Daoy (cell line): ENCODE measurements at regions not wholly inside any gene's neighbourhood (a gene's known extent, or its start where the extent isn't known, plus 50 kb on each side); places are given as distances from the start of the nearest gene placed in this dataset.
"Not testable (repeated sequence)": the region's sequence is repeated elsewhere in the genome, so short reads cannot be mapped to it uniquely, and the experiment has no call there.

Source experiments
- DNase-seq: peaks from one replicate; pipeline ENCODE4 v3.0.0-alpha.2; 2015; ENCODE audit warnings: low read depth

DNA sequence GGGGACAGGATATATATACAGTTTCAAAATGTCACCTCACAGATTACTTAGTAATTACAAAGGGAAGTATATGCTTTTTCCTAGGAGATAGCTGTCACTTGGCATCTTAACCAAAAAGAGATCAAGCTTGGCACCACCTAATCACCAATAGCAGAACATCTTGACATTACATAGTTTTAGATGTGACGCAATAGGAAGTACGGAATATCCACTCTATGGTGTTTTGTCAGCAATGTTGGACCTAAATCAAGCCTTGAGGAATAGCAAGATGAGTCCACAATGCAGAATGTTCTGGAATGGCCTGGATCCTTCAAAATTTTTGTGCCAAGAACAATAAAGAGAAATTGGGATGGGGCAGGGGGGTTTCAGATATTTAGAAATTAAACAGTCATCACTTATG is 1488.2 kb downstream of the FSTL5 start:
- DNase-seq = no peak

DNA sequence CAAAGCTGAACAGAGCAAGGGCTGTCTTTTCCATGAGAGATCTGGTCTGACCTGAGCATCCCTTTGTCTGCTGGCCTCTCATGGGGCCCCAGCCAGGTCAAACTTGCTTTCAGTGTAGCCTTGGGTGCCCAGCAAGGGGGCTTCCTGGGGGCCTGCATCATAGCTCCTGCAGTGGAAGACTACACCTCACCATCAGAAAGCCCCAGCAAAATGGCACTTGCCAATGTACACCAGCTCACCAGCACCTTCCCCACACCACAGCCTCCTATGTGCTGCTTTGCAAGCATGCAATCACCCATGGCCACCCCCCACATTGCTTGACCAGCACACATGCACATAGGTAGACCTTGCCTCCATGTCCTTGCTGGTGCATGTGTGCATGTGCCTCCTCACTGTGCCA is 1478.1 kb downstream of the FSTL5 start:
- no peak for DNase-seq

DNA sequence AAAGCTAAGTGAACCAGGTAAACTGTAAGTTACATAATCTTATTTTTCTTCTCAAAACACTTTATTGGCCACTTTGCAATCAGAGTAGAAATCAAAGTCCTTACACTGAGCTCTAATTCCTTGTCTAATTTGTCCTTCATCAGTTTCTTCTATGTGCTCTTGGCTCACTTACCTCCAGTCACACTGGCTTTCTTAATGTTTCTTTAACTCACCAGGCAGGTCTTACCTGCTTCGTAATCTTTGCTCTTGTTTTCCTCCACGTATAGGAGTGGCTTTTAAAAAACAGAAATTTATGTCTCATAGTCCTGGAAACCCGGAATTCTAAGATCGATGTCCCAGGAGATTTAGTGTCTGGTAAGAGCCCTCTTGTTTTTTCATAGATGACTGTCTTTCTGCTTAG is 1462.1 kb downstream of the FSTL5 start:
- no peak for DNase-seq

DNA sequence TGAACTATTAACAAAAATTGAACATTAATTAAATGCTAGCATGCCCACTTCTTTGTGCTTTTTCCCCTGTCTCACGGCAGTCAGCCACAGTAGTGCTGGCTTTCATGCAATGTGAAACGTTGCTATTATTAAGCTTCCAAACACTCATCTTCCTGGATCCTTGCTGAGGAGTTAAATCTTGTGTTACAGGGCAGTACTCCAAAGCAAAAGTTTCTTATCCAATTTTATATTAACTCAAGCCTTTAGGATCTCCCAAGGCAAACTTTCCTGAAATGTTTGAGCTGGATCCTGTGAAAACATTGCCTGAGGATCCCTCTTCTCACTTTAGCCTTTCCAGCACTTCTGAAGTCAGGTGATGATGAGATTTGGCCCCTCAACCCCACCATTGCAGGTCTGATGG is 1454.8 kb downstream of the FSTL5 start:
- no peak for DNase-seq

DNA sequence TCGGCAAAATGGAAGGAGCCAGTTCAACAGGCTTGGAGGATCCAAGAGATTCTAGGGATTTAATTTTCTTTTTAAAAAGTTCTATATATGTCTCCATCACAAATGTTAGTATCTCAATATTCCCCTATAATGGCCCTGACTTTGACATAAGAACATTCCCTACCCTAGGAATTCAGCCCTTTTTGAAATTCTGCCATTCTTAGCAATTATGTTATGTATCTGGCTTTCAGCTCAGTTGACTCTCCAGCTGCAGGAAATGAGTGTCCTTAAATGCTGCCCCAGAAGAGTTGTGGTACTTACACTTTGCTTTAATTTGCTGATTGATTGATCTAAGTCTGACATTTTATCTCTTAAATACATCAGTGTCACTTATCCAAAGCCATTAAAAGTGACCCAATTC is 1454.3 kb downstream of the FSTL5 start:
- DNase-seq = no peak

DNA sequence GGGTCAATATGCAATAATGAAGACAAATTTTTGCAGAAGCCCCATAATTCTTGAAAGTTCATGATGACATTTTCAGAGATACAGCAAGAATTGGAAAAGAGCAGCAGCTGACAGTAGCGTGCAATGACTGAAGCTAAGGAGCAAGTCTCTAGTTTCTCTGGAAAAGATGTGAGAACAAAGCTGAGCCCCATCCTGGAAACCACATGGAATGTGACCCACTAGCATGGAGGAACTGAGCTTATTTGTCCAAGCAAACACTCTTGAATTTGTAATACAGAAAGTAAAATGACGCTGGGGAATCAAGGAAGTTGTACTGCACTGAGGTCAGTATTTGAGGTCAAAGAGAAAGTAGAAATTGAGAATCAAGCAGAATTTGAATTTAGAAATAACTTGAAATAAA is 1447.2 kb downstream of the FSTL5 start:
- no peak for DNase-seq

DNA sequence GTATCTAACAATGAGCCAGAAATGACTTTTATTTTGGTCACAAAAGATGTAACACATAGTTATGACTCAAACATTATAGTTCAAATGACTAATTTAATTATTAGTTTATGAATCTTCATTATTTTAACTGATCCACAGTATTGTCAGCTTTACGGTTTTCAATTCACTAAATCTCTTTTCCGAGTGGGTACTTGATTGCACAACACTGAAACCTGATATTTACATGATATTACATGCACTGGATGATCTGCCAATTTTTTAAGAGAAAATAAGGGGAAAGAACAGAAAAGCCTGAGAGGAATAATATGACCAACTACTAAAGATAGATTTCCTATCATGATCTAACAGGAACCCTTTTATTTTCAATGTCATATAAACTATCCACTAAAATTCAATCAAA is 1446.0 kb downstream of the FSTL5 start:
- no peak for DNase-seq

DNA sequence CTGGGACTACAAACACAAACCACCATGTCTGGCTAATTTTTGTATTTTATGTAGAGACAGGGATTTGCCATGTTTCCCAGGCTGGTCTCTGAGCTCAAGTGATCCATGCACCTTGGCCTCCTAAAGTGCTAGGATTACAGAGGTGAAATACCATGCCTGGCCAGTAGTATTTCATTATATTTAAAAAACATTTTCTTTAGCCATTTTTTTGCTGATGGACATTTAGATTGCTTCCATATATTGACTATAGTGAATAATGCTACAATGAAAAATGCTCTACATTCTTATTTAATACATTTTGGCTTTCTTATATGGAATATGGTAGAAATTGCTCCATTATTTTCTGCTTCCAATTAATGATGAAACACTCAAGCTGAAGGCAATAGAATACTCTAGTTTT is 1439.7 kb downstream of the FSTL5 start:
- DNase-seq = no peak

DNA sequence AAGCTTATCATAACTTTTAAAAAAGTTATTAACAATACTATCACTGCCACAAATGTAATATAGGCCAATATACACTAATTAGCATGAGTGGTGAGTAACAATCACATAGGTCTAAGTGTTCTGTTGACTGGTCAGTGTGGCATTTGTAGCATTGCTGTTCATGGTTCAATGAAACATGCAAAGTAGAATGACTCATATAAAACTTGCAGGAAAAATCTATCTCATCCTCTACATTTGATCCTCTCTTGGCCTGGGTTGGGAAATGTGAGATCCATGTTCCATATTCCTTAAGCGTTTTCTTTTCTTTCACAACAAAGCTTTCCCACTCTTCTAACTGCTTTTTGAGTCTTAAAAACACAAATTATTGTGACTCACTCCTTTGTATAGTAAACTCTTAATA is 1418.7 kb downstream of the FSTL5 start:
- DNase-seq = no peak

DNA sequence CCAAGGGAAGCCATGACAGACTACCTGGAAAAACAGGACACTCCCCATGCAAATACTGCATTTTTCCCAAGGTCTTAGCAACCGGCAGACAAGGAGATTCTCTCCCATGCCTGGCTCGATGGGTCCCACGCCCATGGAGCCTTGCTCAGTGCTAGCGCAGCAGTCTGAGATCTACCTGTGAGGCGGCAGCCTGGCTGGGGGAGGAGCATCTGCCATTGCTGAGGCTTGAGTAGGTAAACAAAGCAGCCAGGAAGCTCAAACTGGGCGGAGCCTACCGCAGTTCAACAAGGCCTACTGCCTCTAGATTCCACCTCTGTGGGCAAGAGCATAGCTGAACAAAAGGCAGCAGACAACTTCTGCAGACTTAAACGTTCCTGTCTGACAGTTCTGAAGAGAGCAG is 1417.2 kb downstream of the FSTL5 start:
- not testable (repeated sequence) for DNase-seq

DNA sequence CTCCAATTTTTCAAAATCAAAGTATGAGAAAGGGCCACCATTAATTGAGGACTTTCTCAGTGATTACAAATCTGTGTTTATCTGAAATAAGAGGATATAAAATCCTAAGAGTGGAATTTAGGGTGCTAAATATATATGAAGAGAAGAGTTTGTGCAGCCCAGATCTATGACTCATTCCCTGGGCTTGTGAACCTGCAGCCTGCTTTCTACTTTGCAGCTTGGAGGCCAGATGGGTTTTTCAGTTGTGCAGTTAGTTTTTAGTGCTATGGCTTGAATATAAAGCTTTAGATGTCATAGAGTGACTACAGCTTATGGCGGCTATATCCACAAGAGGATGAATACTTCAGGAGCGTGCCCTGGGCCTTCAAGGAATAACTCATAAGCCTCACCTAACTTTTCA is 1391.1 kb downstream of the FSTL5 start:
- DNase-seq = no peak

DNA sequence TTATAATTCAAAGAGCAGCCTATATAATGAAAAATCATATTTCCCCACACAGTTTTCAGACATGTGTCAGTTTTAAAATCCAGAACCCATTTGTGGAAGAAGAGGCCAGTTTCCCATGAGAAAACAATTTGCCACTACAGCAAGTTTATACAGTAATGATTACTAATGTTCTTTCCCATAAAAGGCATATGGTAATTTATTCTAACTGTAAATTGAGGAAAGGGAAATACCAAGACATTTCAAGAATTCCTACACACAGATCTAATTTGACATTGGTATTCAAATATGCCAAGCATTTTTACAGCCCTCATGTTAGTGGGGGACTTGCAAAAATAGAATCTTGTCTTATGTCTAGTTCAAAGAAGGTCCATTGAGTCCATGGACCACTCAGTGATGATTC is 1368.6 kb downstream of the FSTL5 start:
- DNase-seq = no peak

DNA sequence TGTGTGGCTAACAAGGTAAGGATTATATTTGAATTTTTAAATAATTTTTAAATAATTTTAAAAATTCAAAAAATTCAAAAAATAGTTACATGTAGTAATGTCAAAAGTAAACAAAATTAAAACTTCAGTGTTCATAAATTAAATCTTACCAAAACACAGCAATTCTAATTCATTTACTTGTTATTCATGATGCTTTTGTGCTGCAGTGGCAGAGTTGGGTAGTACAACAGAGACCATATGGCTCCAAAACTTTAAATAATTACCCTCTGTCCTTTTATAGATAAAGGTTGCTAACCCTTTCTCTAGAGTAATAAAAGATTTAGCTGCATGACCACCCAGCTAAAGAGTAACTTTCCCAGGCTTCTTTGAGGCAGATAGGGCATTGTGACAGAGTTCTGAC is 1355.6 kb downstream of the FSTL5 start:
- no peak for DNase-seq

DNA sequence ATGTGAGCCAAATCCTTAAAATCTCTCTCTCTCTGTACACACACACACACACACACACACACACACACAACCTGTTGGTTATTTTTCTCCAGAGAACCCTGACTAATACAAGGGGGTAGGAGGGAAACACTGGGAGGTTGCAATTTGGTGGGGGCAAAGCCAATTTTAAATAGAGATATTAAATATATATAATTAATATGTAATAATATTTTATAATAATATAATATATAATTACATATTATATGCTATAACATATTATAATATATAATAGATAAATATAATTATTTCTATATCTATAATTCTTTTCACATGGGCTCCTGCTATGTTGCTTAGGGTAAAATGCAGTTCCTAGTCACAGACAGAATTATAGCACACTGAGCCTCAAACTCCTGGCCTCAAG is 1354.2 kb downstream of the FSTL5 start:
- DNase-seq = no peak

DNA sequence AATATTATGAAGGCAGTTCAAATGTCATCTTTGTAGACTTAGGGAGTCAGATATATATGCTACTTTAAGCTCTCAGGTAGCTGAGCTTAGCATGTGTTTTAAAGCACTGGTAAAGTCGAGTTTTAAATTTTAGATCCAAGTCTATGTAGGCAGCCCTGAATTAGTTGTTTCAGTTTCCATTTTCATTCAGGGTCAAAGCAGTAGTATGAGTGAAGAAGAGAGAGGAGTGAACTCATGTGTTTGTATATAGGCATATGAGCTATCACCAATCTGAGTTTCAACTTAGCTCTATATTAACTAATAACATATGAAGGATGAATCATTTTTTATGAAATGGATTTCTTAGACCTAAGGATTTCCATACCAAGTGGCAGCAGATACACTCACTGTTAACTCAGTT is 1353.4 kb downstream of the FSTL5 start:
- no peak for DNase-seq

DNA sequence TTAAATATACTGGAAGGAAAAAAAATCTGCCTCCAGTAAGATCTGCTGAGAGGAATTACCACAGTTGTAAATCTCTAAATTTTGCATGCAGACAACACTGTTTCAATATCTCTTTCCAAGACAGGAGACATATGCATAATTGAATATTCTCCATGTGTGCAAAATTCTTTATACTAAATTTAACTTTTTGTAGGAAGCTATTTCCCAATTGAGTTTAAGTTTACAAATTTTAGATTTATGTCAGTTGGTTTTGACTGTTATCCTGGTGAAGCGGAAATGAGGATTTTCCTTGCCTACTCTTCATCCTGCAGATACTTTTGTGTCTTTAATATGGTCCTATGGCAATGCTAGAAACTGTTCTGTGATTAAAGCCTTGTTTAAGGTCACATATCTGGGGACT is 1352.9 kb downstream of the FSTL5 start:
- no peak for DNase-seq

DNA sequence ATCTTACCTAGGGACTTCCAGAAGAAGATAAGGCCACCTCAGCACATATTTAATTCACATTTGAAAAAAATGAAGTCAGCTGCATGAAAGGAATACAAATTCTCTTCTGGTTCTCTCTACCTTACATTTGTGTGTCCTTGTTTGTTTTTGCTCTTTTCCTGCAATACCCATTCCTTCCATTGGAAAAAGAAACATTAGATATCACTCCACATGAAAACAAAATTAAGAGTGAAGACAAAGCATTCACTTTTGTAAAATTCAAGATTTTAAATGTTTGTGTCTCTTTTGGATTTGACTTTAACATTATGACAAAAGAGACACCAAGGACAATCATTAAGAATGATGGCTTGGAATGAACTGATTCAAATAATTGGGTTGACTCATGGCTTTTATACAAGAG is 1351.8 kb downstream of the FSTL5 start:
- no peak for DNase-seq

DNA sequence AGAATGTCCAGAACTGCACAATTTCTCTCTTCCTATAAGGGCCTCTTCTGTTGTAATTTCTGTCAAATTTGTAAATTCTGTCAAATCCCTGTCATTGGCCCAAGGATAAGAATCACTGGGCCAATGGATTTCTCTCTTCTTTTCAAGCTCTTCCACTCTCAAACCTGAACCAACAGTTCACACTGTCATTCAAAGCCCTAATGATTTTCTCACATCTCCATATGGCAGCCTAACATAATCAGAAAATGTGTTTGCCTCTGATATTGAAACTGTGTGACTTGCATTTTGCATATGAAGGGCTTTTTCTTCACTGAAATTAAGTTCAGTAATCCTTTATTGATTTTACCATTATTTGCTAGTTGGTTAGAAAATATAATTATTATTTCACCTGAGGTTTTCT is 1349.1 kb downstream of the FSTL5 start:
- no peak for DNase-seq

DNA sequence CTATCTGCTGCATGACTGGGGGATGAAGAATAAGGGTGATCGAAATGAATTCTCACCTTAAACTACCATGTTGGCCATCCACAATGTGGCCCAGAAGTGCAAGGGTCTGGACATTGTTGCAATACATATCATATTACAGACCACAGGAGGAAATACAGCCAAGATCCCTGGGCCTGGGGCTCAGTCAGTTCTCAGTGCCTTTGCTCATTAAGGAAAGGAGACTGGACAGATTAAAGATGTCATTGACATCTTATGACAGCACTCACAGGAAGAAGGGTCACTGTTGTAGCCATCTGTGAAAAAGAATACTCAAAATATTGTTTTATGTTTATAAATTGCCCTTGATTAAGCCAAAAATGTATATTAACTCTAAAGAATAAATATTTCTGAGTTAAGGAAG is 1345.2 kb downstream of the FSTL5 start:
- no peak for DNase-seq

DNA sequence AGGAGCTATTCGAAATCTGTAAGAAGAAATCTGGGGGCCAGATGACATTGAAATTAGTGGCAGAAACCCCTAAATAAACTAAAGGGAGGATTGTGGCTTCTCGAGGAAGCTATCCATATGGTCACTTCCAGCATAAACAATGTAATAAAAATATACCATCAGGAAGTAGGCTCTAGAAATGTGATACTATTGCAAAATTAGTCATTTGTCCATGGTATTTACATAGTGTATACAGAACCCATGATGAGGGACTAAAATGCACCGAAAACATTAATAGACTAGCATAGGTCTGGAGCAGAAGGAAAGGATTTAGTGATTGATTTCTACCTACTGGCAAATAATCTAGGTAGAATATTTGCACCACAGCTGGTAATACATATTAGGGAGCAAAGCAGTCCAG is 1344.0 kb downstream of the FSTL5 start:
- no peak for DNase-seq

DNA sequence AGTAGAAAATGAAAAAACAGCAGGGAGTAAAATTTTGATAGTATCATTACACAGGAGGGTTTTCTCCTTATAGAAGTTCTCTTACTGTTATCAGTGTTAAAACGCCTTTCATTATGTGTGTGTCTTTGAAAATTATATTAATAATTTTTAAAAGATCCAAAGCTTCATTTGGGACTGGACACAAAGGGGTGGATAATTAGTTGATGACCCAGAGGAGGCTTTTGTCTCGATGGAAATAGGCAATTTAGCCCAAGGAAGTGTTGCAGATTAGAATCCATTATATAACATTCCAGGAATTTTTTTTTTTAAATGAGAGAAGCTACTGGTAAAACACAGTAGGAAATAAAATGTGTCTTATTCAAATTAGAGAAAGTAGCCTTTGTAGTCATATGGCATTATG is 1339.3 kb downstream of the FSTL5 start:
- DNase-seq = no peak

DNA sequence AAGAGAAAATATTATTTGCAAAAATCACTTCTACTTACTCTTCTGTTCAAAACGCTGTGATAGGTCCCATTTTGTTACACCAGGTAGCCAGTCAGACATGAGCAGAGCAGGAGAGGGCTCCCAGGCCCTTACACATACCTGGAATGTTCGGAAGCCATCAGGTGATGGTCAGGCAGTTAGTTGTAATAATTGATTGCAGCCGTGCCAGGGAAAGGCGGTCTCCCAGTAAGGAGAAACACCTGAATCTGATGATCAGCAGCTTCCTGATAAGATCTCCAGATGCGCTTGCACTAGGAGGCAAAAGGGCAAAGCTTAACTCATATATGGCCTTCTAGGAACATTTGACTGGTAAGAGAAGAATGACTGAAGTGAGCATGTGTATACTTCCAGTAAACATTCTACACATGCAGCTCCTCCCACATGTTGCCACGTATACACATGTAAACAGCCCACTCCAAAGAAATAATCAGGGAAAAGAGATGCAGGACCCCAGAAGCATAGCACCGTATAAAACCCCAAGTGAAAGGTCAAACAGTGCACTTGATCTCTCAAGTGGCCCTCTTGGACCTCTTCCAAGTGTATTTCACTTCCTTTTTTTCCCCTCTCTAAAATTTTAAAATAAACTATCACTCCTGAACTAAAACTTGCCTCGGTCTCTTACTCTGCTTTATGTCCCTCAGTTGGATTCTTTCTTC is 1338.0 kb downstream of the FSTL5 start:
- no peak for DNase-seq

DNA sequence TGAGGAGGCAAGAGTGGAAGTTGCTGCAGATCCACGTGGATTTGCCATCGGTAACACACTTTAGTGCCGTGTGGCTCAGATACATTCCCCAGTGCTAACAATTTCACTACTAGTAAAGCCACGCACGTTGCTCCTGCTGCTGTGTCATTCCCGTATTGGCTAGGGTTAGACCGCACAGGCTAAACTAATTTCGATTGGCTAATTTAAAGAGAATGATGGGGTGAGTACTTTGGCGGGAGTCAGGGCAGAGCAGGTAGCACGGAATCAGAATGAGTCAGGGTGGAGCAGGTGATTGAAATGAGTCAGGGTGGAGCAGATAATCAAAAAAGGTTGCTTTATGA is 1337.5 kb downstream of the FSTL5 start:
- no peak for DNase-seq

DNA sequence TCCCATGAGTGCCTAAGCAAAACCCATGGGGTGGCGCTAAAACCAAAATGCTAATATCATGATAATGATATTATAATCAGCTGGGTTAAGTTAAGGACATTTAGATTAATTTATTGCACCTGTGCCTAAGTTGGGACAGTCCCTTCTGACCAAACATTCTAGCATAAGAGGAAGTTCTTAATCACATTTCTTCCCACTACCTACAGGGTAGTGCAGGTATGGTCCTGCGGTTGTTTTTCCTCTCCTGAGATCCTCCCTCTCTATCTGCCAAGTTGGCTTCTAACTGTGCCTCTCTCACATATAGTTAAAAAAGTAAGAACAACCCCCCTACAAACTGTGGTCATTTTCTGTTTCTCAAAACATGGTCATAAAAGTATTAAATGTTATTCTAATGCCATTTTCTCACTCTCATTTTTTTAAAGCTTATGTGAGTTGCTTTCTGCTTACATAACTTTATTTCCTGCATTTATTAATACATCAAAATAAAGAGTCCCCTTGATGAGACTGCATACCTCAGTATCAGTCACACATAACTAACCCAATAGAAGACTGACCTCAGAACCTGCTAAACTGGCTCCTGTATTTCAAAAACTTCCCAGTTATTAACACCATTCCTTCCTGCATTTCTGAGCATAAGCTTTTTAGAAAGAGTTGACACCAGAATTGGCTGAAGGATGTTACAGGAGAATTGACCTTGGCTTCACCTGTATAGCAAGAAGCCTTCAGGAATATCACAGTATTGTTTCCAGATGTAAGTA is 1332.5 kb downstream of the FSTL5 start:
- no peak for DNase-seq
